Mammary epithelial cell (primary cell): ENCODE measurements at regions not wholly inside any gene's neighbourhood (a gene's known extent, or its start where the extent isn't known, plus 50 kb on each side); places are given as distances from the start of the nearest gene placed in this dataset.

Experiments used
- CTCF ChIP-seq, 2 donors: IDR thresholded peaks in 1 of 2; conservative IDR thresholded peaks in 1 of 2; 2 replicates each; pipeline ENCODE4 v1.5.1; 2011 to 2012; ENCODE audit warnings: inconsistent platforms in 2 of 2, low read length in 2 of 2, mild to moderate bottlenecking in 2 of 2, control low read depth in 1 of 2, low read depth in 1 of 2; ENCODE audit not compliant: insufficient read depth in 1 of 2; ENCODE audit errors: extremely low read depth in 1 of 2
- EZH2 ChIP-seq: IDR thresholded peaks from 2 replicates; pipeline ENCODE4 v1.6.1; 2012; ENCODE audit warnings: low read length, inconsistent platforms, borderline replicate concordance

GRCh38 chr9:88034964-88035363 is 60.6 kb upstream of the CDK20 start:
- no peak for TF ChIP-seq CTCF (conservative IDR thresholded peaks at IDR 0.05 in 1 of 2, IDR thresholded peaks at IDR 0.05 in 1 of 2; ENCODE audit: extremely low read depth in 1 of 2, insufficient read depth in 1 of 2, low read depth in 1 of 2, low read length in 2 of 2)
- no peak for TF ChIP-seq EZH2
